ENCODE measurements at regions not wholly inside any gene's neighbourhood (a gene's known extent, or its start where the extent isn't known, plus 50 kb on each side); places are given as distances from the start of the nearest gene placed in this dataset.

DNA sequence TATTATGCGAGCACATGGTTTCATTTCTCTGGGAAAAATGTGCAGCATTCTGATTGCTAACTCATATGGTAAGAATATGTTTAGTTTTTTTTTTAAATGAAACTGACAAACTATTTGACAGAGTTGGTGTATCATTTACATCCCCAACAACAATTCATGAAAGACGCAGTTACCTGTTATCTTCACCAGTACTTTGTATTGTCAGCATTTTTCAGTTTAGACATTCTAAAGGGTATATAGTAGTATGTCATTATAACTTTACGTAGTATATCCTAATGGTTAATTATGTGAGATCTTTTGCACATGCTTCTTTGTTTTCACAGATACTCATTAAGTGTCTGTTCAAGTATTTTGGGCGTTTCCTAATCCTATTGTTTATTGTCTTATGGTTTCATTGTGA lies 891.1 kb upstream of the AGA start:
- TF ChIP-seq, protein P1, sequence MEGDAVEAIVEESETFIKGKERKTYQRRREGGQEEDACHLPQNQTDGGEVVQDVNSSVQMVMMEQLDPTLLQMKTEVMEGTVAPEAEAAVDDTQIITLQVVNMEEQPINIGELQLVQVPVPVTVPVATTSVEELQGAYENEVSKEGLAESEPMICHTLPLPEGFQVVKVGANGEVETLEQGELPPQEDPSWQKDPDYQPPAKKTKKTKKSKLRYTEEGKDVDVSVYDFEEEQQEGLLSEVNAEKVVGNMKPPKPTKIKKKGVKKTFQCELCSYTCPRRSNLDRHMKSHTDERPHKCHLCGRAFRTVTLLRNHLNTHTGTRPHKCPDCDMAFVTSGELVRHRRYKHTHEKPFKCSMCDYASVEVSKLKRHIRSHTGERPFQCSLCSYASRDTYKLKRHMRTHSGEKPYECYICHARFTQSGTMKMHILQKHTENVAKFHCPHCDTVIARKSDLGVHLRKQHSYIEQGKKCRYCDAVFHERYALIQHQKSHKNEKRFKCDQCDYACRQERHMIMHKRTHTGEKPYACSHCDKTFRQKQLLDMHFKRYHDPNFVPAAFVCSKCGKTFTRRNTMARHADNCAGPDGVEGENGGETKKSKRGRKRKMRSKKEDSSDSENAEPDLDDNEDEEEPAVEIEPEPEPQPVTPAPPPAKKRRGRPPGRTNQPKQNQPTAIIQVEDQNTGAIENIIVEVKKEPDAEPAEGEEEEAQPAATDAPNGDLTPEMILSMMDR (conservative IDR thresholded peaks at IDR 0.05; ENCODE audit: low read depth, low read length): no peak
- no peak for TF ChIP-seq EZH2 (IDR thresholded peaks at IDR 0.05; ENCODE audit: borderline replicate concordance, low read depth, low read length, poor library complexity, severe bottlenecking)
